HEK293T (cell line): ENCODE measurements at regions not wholly inside any gene's neighbourhood (a gene's known extent, or its start where the extent isn't known, plus 50 kb on each side); places are given as distances from the start of the nearest gene placed in this dataset.

Source experiments
- CTCF ChIA-PET: fragments of 350-600 bp; formaldehyde crosslinking; extraction: SDS; loops from one replicate; lab custom pipeline; 2021; ENCODE audit warnings: antibody characterized with exemption, inconsistent platforms; lab: Yijun Ruan, JAX
- POLR2A ChIA-PET: fragments of 350-600 bp; formaldehyde crosslinking; extraction: SDS; loops from one replicate; lab custom pipeline; 2020; ENCODE audit warnings: antibody characterized with exemption, inconsistent platforms; lab: Yijun Ruan, JAX
- DNase-seq: peaks from one replicate; pipeline ENCODE4 v3.0.0; 2012; ENCODE audit warnings: mixed read lengths; ENCODE audit errors: extremely low spot score
- ARNT ChIP-seq: fragments of 450-650 bp; IDR thresholded peaks from 2 replicates; pipeline ENCODE4 v1.6.1; 2017; ENCODE audit warnings: mild to moderate bottlenecking
- BHLHE40 ChIP-seq: fragments of 450-650 bp; IDR thresholded peaks from 2 replicates; pipeline ENCODE4 v1.6.1; 2016; ENCODE audit warnings: mild to moderate bottlenecking, moderate library complexity, borderline replicate concordance
- CTBP1 ChIP-seq: fragments of 450-650 bp; IDR thresholded peaks from 2 replicates; pipeline ENCODE4 v1.6.1; 2016; ENCODE audit warnings: borderline replicate concordance
- ELF4 ChIP-seq: fragments of 450-650 bp; IDR thresholded peaks from 2 replicates; pipeline ENCODE4 v1.6.1; 2017; ENCODE audit warnings: antibody characterized with exemption
- FOXA1 ChIP-seq: fragments of 450-650 bp; IDR thresholded peaks from 2 replicates; pipeline ENCODE4 v1.6.1; 2016; ENCODE audit warnings: mild to moderate bottlenecking
- FOXK2 ChIP-seq: fragments of 450-650 bp; IDR thresholded peaks from 2 replicates; pipeline ENCODE4 v1.6.1; 2016; ENCODE audit warnings: mild to moderate bottlenecking
- FOXM1 ChIP-seq: fragments of 450-650 bp; IDR thresholded peaks from 2 replicates; pipeline ENCODE4 v1.6.1; 2017; ENCODE audit warnings: mild to moderate bottlenecking, borderline replicate concordance
- HDGF ChIP-seq: fragments of 450-650 bp; IDR thresholded peaks from 2 replicates; pipeline ENCODE4 v1.6.1; 2017; ENCODE audit warnings: antibody characterized with exemption, borderline replicate concordance
- L3MBTL2 ChIP-seq: fragments of 450-650 bp; conservative IDR thresholded peaks from 2 replicates; pipeline ENCODE4 v1.6.1; 2016; ENCODE audit warnings: mild to moderate bottlenecking
- LEF1 ChIP-seq: fragments of 450-650 bp; IDR thresholded peaks from 2 replicates; pipeline ENCODE4 v1.6.1; 2017; ENCODE audit warnings: mild to moderate bottlenecking, borderline replicate concordance
- NFRKB ChIP-seq: fragments of 450-650 bp; IDR thresholded peaks from 2 replicates; pipeline ENCODE4 v1.6.1; 2016; ENCODE audit warnings: mild to moderate bottlenecking, moderate library complexity
- PKNOX1 ChIP-seq: fragments of 450-650 bp; IDR thresholded peaks from 2 replicates; pipeline ENCODE4 v1.6.1; 2016
- SP1 ChIP-seq: fragments of 450-650 bp; IDR thresholded peaks from 2 replicates; pipeline ENCODE4 v1.6.1; 2017
- SUZ12 ChIP-seq: fragments of 450-650 bp; IDR thresholded peaks from 2 replicates; pipeline ENCODE4 v1.6.1; 2016; ENCODE audit warnings: mild to moderate bottlenecking
- TARDBP ChIP-seq: fragments of 450-650 bp; IDR thresholded peaks from 2 replicates; pipeline ENCODE4 v1.6.1; 2016
- ZNF384 ChIP-seq: fragments of 450-650 bp; IDR thresholded peaks from 2 replicates; pipeline ENCODE4 v1.6.1; 2016

DNA sequence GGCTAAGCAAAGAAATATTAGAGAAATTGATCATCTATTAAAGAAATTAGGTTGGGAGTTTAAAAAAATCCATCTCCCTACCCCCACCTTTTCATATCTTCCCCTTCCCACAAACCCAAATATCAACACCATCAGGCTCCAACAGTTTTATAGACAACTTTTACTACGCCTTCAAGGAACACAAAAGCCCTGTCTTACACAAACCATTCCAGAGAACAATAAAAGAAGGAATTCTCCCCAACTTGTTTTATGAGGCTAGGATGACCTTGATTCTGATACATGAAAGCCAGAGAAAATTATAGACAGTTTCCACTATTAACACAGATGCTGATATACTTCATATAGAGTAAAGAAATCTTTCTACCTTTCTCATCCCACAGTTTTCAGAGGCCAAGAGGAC lies 211.6 kb downstream of the OSR1 start:
- no peak for TF ChIP-seq HDGF
- TF ChIP-seq ARNT = no peak
- TF ChIP-seq L3MBTL2 = no peak
- no peak for TF ChIP-seq FOXM1
- no peak for TF ChIP-seq ZNF384
- no peak for TF ChIP-seq FOXK2
- no peak for TF ChIP-seq SUZ12
- no peak for TF ChIP-seq BHLHE40
- TF ChIP-seq NFRKB = no peak
- TF ChIP-seq FOXA1 = no peak
- no peak for TF ChIP-seq LEF1
- no peak for TF ChIP-seq PKNOX1
- no peak for TF ChIP-seq ELF4
- no peak for TF ChIP-seq CTBP1
- no peak for TF ChIP-seq TARDBP
- no peak for TF ChIP-seq SP1
- ChIA-PET POLR2A (no interaction called here), CTCF (no interaction called here)
- no peak for DNase-seq

GRCh38 chr2:19141234-19142004 lies 217.0 kb downstream of the OSR1 start:
- POLR2A ChIA-PET = no interaction called here
- TF ChIP-seq ARNT = no peak
- TF ChIP-seq NFRKB = no peak
- no peak for TF ChIP-seq L3MBTL2
- no peak for TF ChIP-seq LEF1
- TF ChIP-seq CTBP1 = no peak
- TF ChIP-seq SP1 = no peak
- DNase-seq = no peak
- CTCF ChIA-PET = no interaction called here

DNA sequence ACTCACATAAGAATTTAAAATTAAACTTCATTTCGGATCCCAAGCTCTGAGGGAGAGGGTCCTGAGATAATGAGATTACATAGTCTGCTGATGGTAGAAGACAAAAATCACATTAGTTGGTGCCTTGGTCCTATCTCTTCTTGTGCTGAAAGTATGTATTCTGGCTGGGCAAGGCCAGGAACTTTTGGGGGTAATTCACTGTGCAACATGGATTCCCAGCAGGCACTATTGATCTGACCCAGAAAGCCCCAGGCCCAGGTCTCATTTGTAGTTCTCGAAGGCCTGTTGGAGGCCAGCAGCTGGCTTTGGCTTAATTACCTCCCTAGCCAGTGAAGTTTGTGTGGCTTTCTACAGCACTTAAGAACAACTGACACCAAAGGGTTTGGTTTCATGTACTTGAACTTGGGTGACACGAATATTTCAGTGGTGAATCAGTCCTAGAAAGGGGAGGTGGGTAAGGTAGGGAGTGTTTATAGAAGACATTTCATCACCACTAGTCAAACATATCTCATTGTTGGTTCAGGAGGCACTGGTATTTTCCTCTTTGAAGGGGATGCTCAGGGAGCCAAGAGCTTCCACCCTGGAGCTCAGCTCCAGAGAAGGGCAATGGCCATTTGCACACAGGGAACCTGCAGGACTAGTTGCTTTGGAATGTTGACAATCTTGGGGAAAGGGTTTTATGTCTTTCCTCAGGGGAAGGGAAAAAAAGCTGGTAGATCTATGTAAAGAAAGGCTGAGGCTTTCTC lies 217.8 kb downstream of the OSR1 start:
- ChIA-PET POLR2A (no interaction called here), CTCF (no interaction called here)
- TF ChIP-seq ELF4 (no peak), HDGF (no peak), FOXM1 (no peak), FOXA1 (no peak)
- no peak for DNase-seq

- ChIA-PET POLR2A (no interaction called here), CTCF (no interaction called here)
- no peak for TF ChIP-seq ARNT
- no peak for TF ChIP-seq ELF4
- TF ChIP-seq FOXM1 = no peak
- no peak for TF ChIP-seq FOXA1
- TF ChIP-seq LEF1 = no peak
- no peak for TF ChIP-seq NFRKB
- DNase-seq = no peak
These were observed 219.0 kb downstream of the OSR1 start for GRCh38 chr2:19139386-19139785.

- TF ChIP-seq ARNT = no peak
- no peak for TF ChIP-seq CTBP1
- no peak for TF ChIP-seq L3MBTL2
- TF ChIP-seq LEF1 = no peak
- no peak for TF ChIP-seq ZNF384
- TF ChIP-seq FOXA1 = no peak
- TF ChIP-seq NFRKB = no peak
- no peak for DNase-seq
- ChIA-PET CTCF (no interaction called here), POLR2A (no interaction called here)
These were observed 220.1 kb downstream of the OSR1 start for GRCh38 chr2:19138264-19138825.

- no peak for TF ChIP-seq L3MBTL2
- no peak for TF ChIP-seq SUZ12
- no peak for TF ChIP-seq SP1
- TF ChIP-seq HDGF = no peak
- no peak for TF ChIP-seq ARNT
- TF ChIP-seq CTBP1 = no peak
- TF ChIP-seq ELF4 = no peak
- no peak for TF ChIP-seq BHLHE40
- no peak for TF ChIP-seq NFRKB
- no peak for TF ChIP-seq FOXA1
- no peak for TF ChIP-seq FOXK2
- TF ChIP-seq ZNF384 = no peak
- TF ChIP-seq FOXM1 = no peak
- no peak for TF ChIP-seq PKNOX1
- TF ChIP-seq LEF1 = no peak
- CTCF ChIA-PET = no interaction called here
- POLR2A ChIA-PET = no interaction called here
- no peak for DNase-seq
These were observed 221.0 kb downstream of the OSR1 start for GRCh38 chr2:19137433-19137832.

GRCh38 chr2:19132967-19133366 lies 225.5 kb downstream of the OSR1 start:
- ChIA-PET CTCF (no interaction called here), POLR2A (no interaction called here)
- TF ChIP-seq FOXM1 = no peak
- TF ChIP-seq TARDBP = no peak
- no peak for TF ChIP-seq PKNOX1
- no peak for TF ChIP-seq SUZ12
- TF ChIP-seq BHLHE40 = no peak
- no peak for TF ChIP-seq NFRKB
- no peak for DNase-seq
